Keratinocyte (primary cell): ENCODE measurements at regions not wholly inside any gene's neighbourhood (a gene's known extent, or its start where the extent isn't known, plus 50 kb on each side); places are given as distances from the start of the nearest gene placed in this dataset.
A peak's percentile ranks its signal among the peaks of the same experiment; 100 is the strongest.
"Not testable (repeated sequence)": the region's sequence is repeated elsewhere in the genome, so short reads cannot be mapped to it uniquely, and the experiment has no call there.

Source experiments
- DNase-seq: peaks from one replicate; pipeline ENCODE4 v3.0.0-alpha.2; 2011; ENCODE audit warnings: low read depth, missing footprints, low spot score
- FAIRE-seq: peaks from 2 replicates; lab custom pipeline; 2011; peaks lifted over from hg19 to GRCh38; lab: Jason Lieb, UNC
- H2AFZ ChIP-seq: 2 replicates; pipeline ENCODE4 v1.6.0; 2012; ENCODE audit warnings: low read length, control low read depth, inconsistent platforms; ENCODE audit not compliant: control insufficient read depth
- H3K27ac ChIP-seq: 2 replicates; pipeline ENCODE4 v1.5.1; 2011; ENCODE audit warnings: low read length; ENCODE audit not compliant: control insufficient read depth, insufficient read depth
- H3K27me3 ChIP-seq: 3 replicates; pipeline ENCODE4 v1.6.0; 2011; ENCODE audit warnings: low read length; ENCODE audit not compliant: control insufficient read depth, insufficient read depth; ENCODE audit errors: extremely low read depth
- H3K36me3 ChIP-seq, 2 experiments: 2 replicates in 1 of 2; 3 replicates in 1 of 2; pipeline ENCODE4 v1.5.1; 2011; ENCODE audit warnings: low read length in 2 of 2, mild to moderate bottlenecking in 1 of 2; ENCODE audit not compliant: control insufficient read depth in 2 of 2, insufficient read depth in 2 of 2; ENCODE audit errors: extremely low read depth in 1 of 2
- H3K4me1 ChIP-seq: 3 replicates; pipeline ENCODE4 v1.5.1; 2011; ENCODE audit warnings: low read length; ENCODE audit not compliant: control insufficient read depth, insufficient read depth; ENCODE audit errors: extremely low read depth
- H3K4me2 ChIP-seq: 3 replicates; pipeline ENCODE4 v1.6.0; 2011; ENCODE audit warnings: low read depth, low read length; ENCODE audit not compliant: control insufficient read depth, insufficient read depth; ENCODE audit errors: extremely low read depth
- H3K4me3 ChIP-seq, 3 experiments: fragments of 200-600 bp in 1 of 3; sonication (generic) in 1 of 3; 2 replicates in 2 of 3; 3 replicates in 1 of 3; pipeline ENCODE4 v1.5.1; 2011 to 2016; ENCODE audit warnings: low read length in 3 of 3, mild to moderate bottlenecking in 3 of 3, control low read depth in 2 of 3, inconsistent platforms in 1 of 3, low read depth in 1 of 3, mixed read lengths in 1 of 3, mixed run types in 1 of 3, moderate library complexity in 1 of 3; ENCODE audit not compliant: control insufficient read depth in 2 of 3, insufficient read depth in 2 of 3; ENCODE audit errors: extremely low read depth in 1 of 3
- H3K79me2 ChIP-seq: 2 replicates; pipeline ENCODE4 v1.6.0; 2012; ENCODE audit warnings: low read length; ENCODE audit not compliant: control insufficient read depth, insufficient read depth
- H3K9ac ChIP-seq: 3 replicates; pipeline ENCODE4 v1.6.0; 2011; ENCODE audit warnings: low read length; ENCODE audit not compliant: control insufficient read depth, insufficient read depth; ENCODE audit errors: extremely low read depth
- H3K9me1 ChIP-seq: 3 replicates; pipeline ENCODE4 v1.6.0; 2011; ENCODE audit warnings: low read length; ENCODE audit not compliant: control insufficient read depth, insufficient read depth; ENCODE audit errors: extremely low read depth
- H3K9me3 ChIP-seq: 2 replicates; pipeline ENCODE4 v1.5.1; 2012; ENCODE audit warnings: low read depth, low read length; ENCODE audit not compliant: control insufficient read depth
- H4K20me1 ChIP-seq: 3 replicates; pipeline ENCODE4 v1.6.0; 2011; ENCODE audit warnings: low read length; ENCODE audit not compliant: control insufficient read depth, insufficient read depth; ENCODE audit errors: extremely low read depth
- CTCF ChIP-seq, 3 experiments: IDR thresholded peaks in 1 of 3; conservative IDR thresholded peaks in 1 of 3; optimal IDR thresholded peaks in 1 of 3; 2 replicates in 2 of 3; 3 replicates in 1 of 3; pipeline versions ENCODE3 to v1.5.1; 2011; ENCODE audit warnings: low read length in 3 of 3, mild to moderate bottlenecking in 3 of 3, moderate library complexity in 2 of 3, control low read depth in 1 of 3, inconsistent platforms in 1 of 3; ENCODE audit not compliant: insufficient read depth in 2 of 3; ENCODE audit errors: extremely low read depth in 1 of 3
- EZH2 ChIP-seq: IDR thresholded peaks from one replicate; pipeline ENCODE4 v1.6.1; 2012; ENCODE audit warnings: inconsistent platforms, mild to moderate bottlenecking, low read length, moderate library complexity
- dilution Hi-C: fragments of 300-500 bp; cut with MboI; formaldehyde crosslinking; loops from one replicate; pipeline ENCODE4 v1.7.0; 2020; ENCODE audit warnings: low sequenced_read_pairs; ENCODE audit not compliant: extremely low pct_ligation_motif_present

DNA sequence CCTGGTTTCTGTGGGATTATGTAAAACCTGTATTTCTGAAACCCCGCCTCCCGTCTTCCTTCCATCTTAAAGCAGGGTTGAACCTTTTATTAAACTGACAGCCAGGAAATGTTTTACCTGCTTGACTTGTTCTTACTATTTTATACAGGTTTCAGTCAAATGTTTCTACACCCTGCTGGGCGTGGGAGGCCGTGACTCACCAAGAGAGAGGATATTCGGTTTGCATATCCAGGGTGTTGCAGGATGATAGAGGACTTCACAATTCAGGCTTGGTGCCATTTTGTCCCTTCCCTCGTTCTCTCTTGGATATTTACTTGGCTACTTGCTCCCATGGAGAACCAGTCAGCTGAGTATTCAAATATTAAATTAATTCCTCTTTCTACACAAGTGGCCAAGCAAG, 69.7 kb downstream of the ARF6 start:
- FAIRE-seq (peak; percentile 92), DNase-seq (no peak)
- Histone ChIP-seq H3K9ac (no peak overlapping the region), H3K79me2 (no peaks in the 10 kb centered on the region), H3K9me3 (no peaks in the 10 kb centered on the region), H3K9me1 (peaks cover 2% of the 10 kb centered on the region), H3K27me3 (no peaks in the 10 kb centered on the region), H4K20me1 (no peaks in the 10 kb centered on the region), H3K27ac (peak overlapping the region; percentile 72), H3K4me1 (peaks cover 54% of the 10 kb centered on the region), H3K4me3 (no peak overlapping the region), H3K36me3 (no peaks in the 10 kb centered on the region), H3K4me2 (peak overlapping the region; percentile 62), H2AFZ (no peak overlapping the region)
- dilution Hi-C loops: no loop called here
- TF ChIP-seq CTCF (optimal IDR thresholded peaks at IDR 0.05 in 1 of 3, IDR thresholded peaks at IDR 0.05 in 1 of 3, conservative IDR thresholded peaks at IDR 0.05 in 1 of 3; ENCODE audit: extremely low read depth in 1 of 3, insufficient read depth in 2 of 3, low read length in 3 of 3): no peak
- no peak for TF ChIP-seq EZH2

GRCh38 chr14:49965068-49965651, 72.3 kb downstream of the ARF6 start:
- dilution Hi-C loops, FAIRE-seq, DNase-seq, H4K20me1 ChIP-seq, H3K4me2 ChIP-seq, H3K27ac ChIP-seq, H3K36me3 ChIP-seq, H3K9me1 ChIP-seq, H3K27me3 ChIP-seq, H3K9me3 ChIP-seq, H3K9ac ChIP-seq, H3K79me2 ChIP-seq, H2AFZ ChIP-seq, H3K4me3 ChIP-seq: not testable (repeated sequence)
- peaks cover 47% of the 10 kb centered on the region for H3K4me1 ChIP-seq

DNA sequence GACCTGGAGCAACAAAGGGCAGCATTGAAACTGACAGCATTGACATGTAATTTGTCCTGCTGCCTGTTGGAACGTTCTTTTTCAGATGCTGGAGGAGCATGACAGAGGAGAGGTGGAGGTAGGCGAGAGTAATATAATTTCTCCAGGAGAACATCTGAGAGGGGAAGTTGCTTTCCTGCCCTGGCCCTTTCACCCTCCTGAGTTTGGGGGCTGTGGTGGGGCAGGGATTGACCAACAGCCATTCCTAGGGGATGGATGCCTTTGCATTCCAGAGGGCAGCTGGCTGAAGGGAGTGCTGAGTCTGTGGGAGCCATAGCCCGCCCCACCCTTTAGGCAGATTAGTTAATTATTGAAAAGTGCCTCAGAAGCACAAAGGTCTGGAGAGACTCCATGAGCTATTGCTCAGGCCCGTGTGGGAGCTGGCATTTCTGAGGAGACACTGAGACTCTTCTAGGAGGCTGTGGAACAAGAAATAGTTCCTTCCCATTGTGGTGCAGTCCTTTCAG, 73.5 kb downstream of the ARF6 start:
- no peaks in the 10 kb centered on the region for H3K9me3 ChIP-seq
- H3K36me3 ChIP-seq: no peaks in the 10 kb centered on the region
- no peak for DNase-seq
- no peaks in the 10 kb centered on the region for H3K27me3 ChIP-seq
- H2AFZ ChIP-seq: peak overlapping the region; percentile 91
- peak overlapping the region; percentile 0 for H3K4me2 ChIP-seq
- peak; percentile 59 for FAIRE-seq
- H4K20me1 ChIP-seq: no peaks in the 10 kb centered on the region
- H3K4me1 ChIP-seq: peaks cover 47% of the 10 kb centered on the region
- H3K4me3 ChIP-seq: no peak overlapping the region
- H3K9ac ChIP-seq: peak overlapping the region; percentile 7
- H3K27ac ChIP-seq: peak overlapping the region; percentile 33
- H3K79me2 ChIP-seq: no peaks in the 10 kb centered on the region
- dilution Hi-C loops: no loop called here
- no peaks in the 10 kb centered on the region for H3K9me1 ChIP-seq
- TF ChIP-seq CTCF (optimal IDR thresholded peaks at IDR 0.05 in 1 of 3, IDR thresholded peaks at IDR 0.05 in 1 of 3, conservative IDR thresholded peaks at IDR 0.05 in 1 of 3; ENCODE audit: extremely low read depth in 1 of 3, insufficient read depth in 2 of 3, low read length in 3 of 3): no peak
- TF ChIP-seq EZH2: no peak
